Endothelial cell (in vitro differentiated cells): ENCODE measurements at regions not wholly inside any gene's neighbourhood (a gene's known extent, or its start where the extent isn't known, plus 50 kb on each side); places are given as distances from the start of the nearest gene placed in this dataset.

Source experiments
- DNase-seq: peaks from one replicate; pipeline ENCODE4 v3.0.0; 2021; ENCODE audit warnings: low spot score
- H3K27ac Mint-ChIP-seq: one replicate; pipeline ENCODE4 v1.8.0; 2021; ENCODE audit warnings: mixed read lengths, inconsistent platforms; ENCODE audit not compliant: unreplicated experiment
- H3K27me3 Mint-ChIP-seq: one replicate; pipeline ENCODE4 v1.8.0; 2021; ENCODE audit warnings: mild to moderate bottlenecking, moderate library complexity, mixed read lengths, inconsistent platforms; ENCODE audit not compliant: unreplicated experiment
- H3K36me3 Mint-ChIP-seq: one replicate; pipeline ENCODE4 v1.8.0; 2021; ENCODE audit warnings: mild to moderate bottlenecking, low read depth, mixed read lengths, inconsistent platforms; ENCODE audit not compliant: unreplicated experiment
- H3K4me1 Mint-ChIP-seq: one replicate; pipeline ENCODE4 v1.8.0; 2021; ENCODE audit warnings: mild to moderate bottlenecking, mixed read lengths, inconsistent platforms; ENCODE audit not compliant: unreplicated experiment
- H3K4me3 Mint-ChIP-seq: one replicate; pipeline ENCODE4 v1.8.0; 2021; ENCODE audit warnings: mild to moderate bottlenecking, mixed read lengths, inconsistent platforms; ENCODE audit not compliant: unreplicated experiment
- H3K9me3 Mint-ChIP-seq: one replicate; pipeline ENCODE4 v1.8.0; 2021; ENCODE audit warnings: mixed read lengths, inconsistent platforms; ENCODE audit not compliant: unreplicated experiment
- TF ChIP-seq, protein P1 (sequence below): fragments of 200-600 bp; sonication (generic); IDR thresholded peaks from one replicate; pipeline ENCODE4 v1.5.0; 2021; ENCODE audit warnings: antibody characterized with exemption; ENCODE audit not compliant: unreplicated experiment

DNA sequence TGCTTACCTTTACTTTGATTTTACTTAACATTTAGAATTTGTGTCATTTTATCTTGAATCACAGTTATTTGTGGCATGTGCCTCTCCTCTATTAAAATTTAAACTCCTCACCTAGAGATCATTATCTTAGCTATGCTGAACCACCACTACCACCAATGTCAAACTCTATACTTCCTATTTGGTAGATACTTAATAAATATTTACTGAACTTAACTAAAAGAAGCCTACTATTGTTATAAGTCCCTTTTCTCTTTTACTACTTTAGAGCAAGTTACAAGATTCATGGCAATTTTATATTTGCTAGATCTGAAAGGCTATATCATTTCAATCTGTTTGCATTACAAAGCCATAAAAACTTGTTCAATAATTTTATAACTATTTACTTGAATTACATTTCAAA lies 273.3 kb upstream of the CCNH start:
- DNase-seq = no peak
- Mint-ChIP-seq H3K36me3 (no peaks in the 10 kb centered on the region), H3K27me3 (no peaks in the 10 kb centered on the region), H3K9me3 (no peaks in the 10 kb centered on the region), H3K4me1 (no peaks in the 10 kb centered on the region), H3K27ac (no peak overlapping the region), H3K4me3 (no peak overlapping the region)
- TF ChIP-seq, protein P1, sequence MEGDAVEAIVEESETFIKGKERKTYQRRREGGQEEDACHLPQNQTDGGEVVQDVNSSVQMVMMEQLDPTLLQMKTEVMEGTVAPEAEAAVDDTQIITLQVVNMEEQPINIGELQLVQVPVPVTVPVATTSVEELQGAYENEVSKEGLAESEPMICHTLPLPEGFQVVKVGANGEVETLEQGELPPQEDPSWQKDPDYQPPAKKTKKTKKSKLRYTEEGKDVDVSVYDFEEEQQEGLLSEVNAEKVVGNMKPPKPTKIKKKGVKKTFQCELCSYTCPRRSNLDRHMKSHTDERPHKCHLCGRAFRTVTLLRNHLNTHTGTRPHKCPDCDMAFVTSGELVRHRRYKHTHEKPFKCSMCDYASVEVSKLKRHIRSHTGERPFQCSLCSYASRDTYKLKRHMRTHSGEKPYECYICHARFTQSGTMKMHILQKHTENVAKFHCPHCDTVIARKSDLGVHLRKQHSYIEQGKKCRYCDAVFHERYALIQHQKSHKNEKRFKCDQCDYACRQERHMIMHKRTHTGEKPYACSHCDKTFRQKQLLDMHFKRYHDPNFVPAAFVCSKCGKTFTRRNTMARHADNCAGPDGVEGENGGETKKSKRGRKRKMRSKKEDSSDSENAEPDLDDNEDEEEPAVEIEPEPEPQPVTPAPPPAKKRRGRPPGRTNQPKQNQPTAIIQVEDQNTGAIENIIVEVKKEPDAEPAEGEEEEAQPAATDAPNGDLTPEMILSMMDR = no peak

- no peaks in the 10 kb centered on the region for H3K36me3 Mint-ChIP-seq
- no peaks in the 10 kb centered on the region for H3K4me1 Mint-ChIP-seq
- H3K9me3 Mint-ChIP-seq = no peaks in the 10 kb centered on the region
These were observed 261.5 kb upstream of the CCNH start for GRCh38 chr5:87674235-87674634.

GRCh38 chr5:87671146-87671545 lies 258.4 kb upstream of the CCNH start:
- Mint-ChIP-seq H3K36me3 (no peaks in the 10 kb centered on the region), H3K27me3 (no peaks in the 10 kb centered on the region), H3K9me3 (no peaks in the 10 kb centered on the region), H3K4me1 (no peaks in the 10 kb centered on the region), H3K27ac (no peak overlapping the region), H3K4me3 (no peak overlapping the region)
- DNase-seq = no peak
- TF ChIP-seq, protein P1 = no peak

More at GRCh38 chr5:87674235-87674634, 261.5 kb upstream of the CCNH start:
- no peak overlapping the region for H3K4me3 Mint-ChIP-seq
- no peaks in the 10 kb centered on the region for H3K27me3 Mint-ChIP-seq
- TF ChIP-seq, protein P1 = no peak
- no peak for DNase-seq
- H3K27ac Mint-ChIP-seq = no peak overlapping the region

DNA sequence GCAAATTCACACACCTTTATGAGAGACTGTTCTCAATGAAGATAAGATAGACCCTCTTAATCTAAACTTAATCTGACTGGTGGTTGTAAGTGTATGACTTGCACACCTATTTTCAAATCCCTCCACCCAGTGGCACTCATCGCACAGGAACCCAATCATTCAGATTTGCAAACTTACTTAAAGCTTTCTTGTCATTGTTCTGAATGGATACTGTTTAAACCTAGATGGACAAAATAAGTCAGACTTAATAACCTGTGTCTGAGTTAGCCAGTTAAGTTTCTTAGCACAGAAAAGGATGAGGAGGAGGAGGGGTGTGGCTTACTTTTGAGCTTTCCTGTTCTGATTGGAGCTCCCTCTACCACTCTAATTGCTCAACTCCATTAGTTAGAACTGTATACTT lies 252.4 kb upstream of the CCNH start:
- Mint-ChIP-seq H3K9me3 (no peaks in the 10 kb centered on the region), H3K27me3 (no peaks in the 10 kb centered on the region), H3K4me1 (no peaks in the 10 kb centered on the region), H3K27ac (no peak overlapping the region), H3K36me3 (no peaks in the 10 kb centered on the region), H3K4me3 (no peak overlapping the region)
- TF ChIP-seq, protein P1 = no peak
- DNase-seq = no peak

DNA sequence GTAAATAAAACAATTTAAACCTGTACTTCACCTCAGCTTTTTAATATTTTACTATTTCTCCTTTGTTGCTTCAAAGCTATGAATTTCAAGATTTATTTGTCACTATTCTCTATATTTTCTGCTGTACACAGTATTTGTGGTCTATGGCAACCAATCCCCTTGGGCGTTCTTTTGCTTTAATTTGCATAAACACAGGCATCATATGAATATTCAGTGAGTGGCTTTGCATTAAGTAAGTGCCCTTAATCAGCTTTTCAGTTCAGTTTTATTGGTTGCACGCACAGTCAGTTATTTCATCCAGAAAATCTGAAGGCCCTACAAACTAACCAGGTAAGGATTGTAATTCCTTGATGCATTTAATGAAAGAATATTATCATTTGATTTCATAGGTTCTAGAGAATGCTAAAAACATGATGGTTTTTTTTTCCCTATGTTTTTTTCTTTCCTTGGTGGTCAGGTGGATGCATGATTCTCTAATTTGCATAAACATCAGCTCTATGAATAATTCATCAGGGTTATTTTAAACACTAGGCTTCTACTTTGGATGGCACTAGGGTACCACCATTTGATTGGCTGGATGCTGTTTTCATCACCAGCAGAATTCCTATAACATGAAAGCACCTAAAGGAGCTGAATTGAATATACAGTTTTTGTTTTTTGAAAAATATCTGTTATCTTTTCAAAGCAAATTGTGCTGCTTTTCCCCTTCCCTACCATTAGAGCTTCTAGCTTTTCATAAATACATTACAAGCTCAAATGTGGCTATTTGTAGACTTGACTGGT lies 249.2 kb upstream of the CCNH start:
- DNase-seq = no peak
- Mint-ChIP-seq H3K27ac (no peak overlapping the region), H3K36me3 (no peaks in the 10 kb centered on the region), H3K4me3 (no peak overlapping the region), H3K9me3 (no peaks in the 10 kb centered on the region), H3K4me1 (no peaks in the 10 kb centered on the region), H3K27me3 (no peaks in the 10 kb centered on the region)
- TF ChIP-seq, protein P1 = no peak
